OCI-LY1 (cell line): ENCODE measurements at regions not wholly inside any gene's neighbourhood (a gene's known extent, or its start where the extent isn't known, plus 50 kb on each side); places are given as distances from the start of the nearest gene placed in this dataset.

Experiments used
- H2AFZ ChIP-seq: fragments of 200-600 bp; sonication (generic), shearing (Covaris generic); 2 replicates; pipeline ENCODE4 v1.6.0; 2014; ENCODE audit warnings: antibody characterized with exemption, mild to moderate bottlenecking, low read length
- H3F3A ChIP-seq: fragments of 200-600 bp; sonication (generic), shearing (Covaris generic); 2 replicates; pipeline ENCODE4 v1.6.0; 2014; ENCODE audit warnings: mild to moderate bottlenecking, antibody characterized with exemption, low read length, moderate library complexity; ENCODE audit not compliant: insufficient read depth
- H3K27ac ChIP-seq: fragments of 200-600 bp; sonication (generic); 2 replicates; pipeline ENCODE4 v1.5.1; 2014; ENCODE audit warnings: low read length, mixed run types, mild to moderate bottlenecking, low read depth; ENCODE audit not compliant: poor library complexity, severe bottlenecking
- H3K27me3 ChIP-seq: fragments of 200-600 bp; sonication (generic); 2 replicates; pipeline ENCODE4 v1.6.0; 2014; ENCODE audit warnings: antibody characterized with exemption, mild to moderate bottlenecking, low read length, moderate library complexity; ENCODE audit not compliant: insufficient read depth
- H3K36me3 ChIP-seq: fragments of 200-600 bp; sonication (generic); 2 replicates; pipeline ENCODE4 v1.6.1; 2014; ENCODE audit warnings: mild to moderate bottlenecking, antibody characterized with exemption, low read length, moderate library complexity, mixed read lengths; ENCODE audit not compliant: insufficient read depth
- H3K4me1 ChIP-seq: fragments of 200-600 bp; sonication (generic); 2 replicates; pipeline ENCODE4 v1.5.1; 2014; ENCODE audit warnings: mild to moderate bottlenecking, low read length, moderate library complexity; ENCODE audit not compliant: insufficient read depth, severe bottlenecking
- H3K4me2 ChIP-seq: fragments of 200-600 bp; sonication (generic), shearing (Covaris generic); 2 replicates; pipeline ENCODE4 v1.6.1; 2014; ENCODE audit warnings: low read length
- H3K4me3 ChIP-seq: fragments of 200-600 bp; sonication (generic); 2 replicates; pipeline ENCODE4 v1.5.1; 2014; ENCODE audit warnings: low read length, low read depth, mild to moderate bottlenecking, mixed read lengths; ENCODE audit not compliant: poor library complexity, severe bottlenecking
- H3K79me2 ChIP-seq: fragments of 200-600 bp; shearing (Covaris generic); 2 replicates; pipeline ENCODE4 v1.6.1; 2016; ENCODE audit warnings: mixed run types, low read length, mixed read lengths; ENCODE audit not compliant: insufficient read depth
- H3K9ac ChIP-seq: fragments of 200-600 bp; sonication (generic), shearing (Covaris generic); 2 replicates; pipeline ENCODE4 v1.6.1; 2014; ENCODE audit warnings: mild to moderate bottlenecking, low read length, mixed read lengths
- H3K9me2 ChIP-seq: fragments of 200-600 bp; sonication (generic), shearing (Covaris generic); 2 replicates; pipeline ENCODE4 v1.6.1; 2014; ENCODE audit warnings: low read depth, mild to moderate bottlenecking, low read length, mixed read lengths
- H3K9me3 ChIP-seq: fragments of 200-600 bp; shearing (Covaris generic); 2 replicates; pipeline ENCODE4 v1.6.1; 2014; ENCODE audit warnings: low read length, mixed read lengths
- H4K20me1 ChIP-seq: fragments of 200-600 bp; sonication (generic), shearing (Covaris generic); 2 replicates; pipeline ENCODE4 v1.6.0; 2016; ENCODE audit warnings: mild to moderate bottlenecking, low read length; ENCODE audit not compliant: insufficient read depth
- CTCF ChIP-seq: fragments of 200-600 bp; sonication (generic), shearing (Covaris generic); IDR thresholded peaks from 2 replicates; pipeline ENCODE4 v1.5.1; 2017; ENCODE audit warnings: mild to moderate bottlenecking, antibody characterized with exemption, low read length, moderate library complexity, mixed read lengths
- EZH2 ChIP-seq: fragments of 200-600 bp; sonication (generic), shearing (Covaris generic); IDR thresholded peaks from 2 replicates; pipeline ENCODE4 v1.8.0; 2017; ENCODE audit warnings: borderline replicate concordance, mixed run types, mild to moderate bottlenecking, antibody characterized with exemption, low read length, moderate library complexity, mixed read lengths

DNA sequence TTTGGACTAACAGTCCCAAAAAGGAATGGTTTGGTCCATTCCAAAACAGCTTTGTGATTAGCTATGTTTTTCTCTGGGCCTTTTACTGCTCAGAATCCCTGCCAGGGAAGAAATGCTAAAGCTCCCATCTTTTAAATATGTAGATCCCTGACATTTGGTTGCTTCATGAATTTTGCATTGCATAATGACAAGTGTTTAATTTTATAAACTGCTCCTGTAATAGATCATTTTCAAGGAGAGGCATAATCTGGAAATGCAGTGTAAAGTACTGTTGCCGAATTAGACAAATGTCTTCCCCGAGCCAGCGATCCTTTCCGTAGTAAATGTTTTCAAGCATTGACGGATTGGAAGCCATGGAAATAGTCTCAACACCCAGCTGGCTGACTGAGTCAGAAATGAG is 291.3 kb upstream of the PRKD1 start:
- no peak overlapping the region for H3K9ac ChIP-seq
- H3K4me3 ChIP-seq = no peak overlapping the region
- H4K20me1 ChIP-seq = no peaks in the 10 kb centered on the region
- H3K27me3 ChIP-seq = no peaks in the 10 kb centered on the region
- no peaks in the 10 kb centered on the region for H3K9me3 ChIP-seq
- no peaks in the 10 kb centered on the region for H3K79me2 ChIP-seq
- H3K27ac ChIP-seq = no peak overlapping the region
- no peaks in the 10 kb centered on the region for H3K9me2 ChIP-seq
- H2AFZ ChIP-seq = no peak overlapping the region
- TF ChIP-seq EZH2 = no peak
- no peak for TF ChIP-seq CTCF
- H3K4me1 ChIP-seq = no peaks in the 10 kb centered on the region
- H3F3A ChIP-seq = no peaks in the 10 kb centered on the region
- no peak overlapping the region for H3K4me2 ChIP-seq
- no peaks in the 10 kb centered on the region for H3K36me3 ChIP-seq

DNA sequence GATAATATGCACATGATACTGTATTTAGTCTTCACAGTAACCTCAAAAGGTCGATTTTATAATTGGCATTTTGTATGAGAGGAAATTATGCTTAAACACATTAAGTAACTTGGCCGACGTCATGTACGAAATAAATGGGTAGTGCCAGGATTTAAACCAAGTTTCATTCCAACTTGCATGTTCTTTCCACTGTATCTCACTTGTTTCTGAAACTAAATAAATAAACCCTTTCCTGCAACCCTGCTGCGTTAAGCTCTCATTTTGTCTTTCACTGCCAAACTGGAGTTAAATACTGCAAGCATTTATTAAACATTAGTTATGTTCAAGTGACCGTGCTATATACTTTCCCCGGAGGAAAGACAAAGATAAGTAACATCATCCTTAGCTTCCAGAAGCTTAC is 293.9 kb upstream of the PRKD1 start:
- Histone ChIP-seq H3K4me3 (no peak overlapping the region), H3F3A (no peaks in the 10 kb centered on the region), H2AFZ (no peak overlapping the region), H3K27me3 (no peaks in the 10 kb centered on the region), H3K4me1 (no peaks in the 10 kb centered on the region), H3K9me3 (no peaks in the 10 kb centered on the region), H4K20me1 (no peaks in the 10 kb centered on the region), H3K9ac (no peak overlapping the region), H3K9me2 (no peaks in the 10 kb centered on the region), H3K4me2 (no peak overlapping the region), H3K27ac (no peak overlapping the region), H3K36me3 (no peaks in the 10 kb centered on the region), H3K79me2 (no peaks in the 10 kb centered on the region)
- TF ChIP-seq EZH2 = no peak
- TF ChIP-seq CTCF = no peak

- no peak overlapping the region for H3K4me2 ChIP-seq
- no peak overlapping the region for H3K27ac ChIP-seq
Measured at GRCh38 chr14:30223385-30223785, 295.7 kb upstream of the PRKD1 start.

More at GRCh38 chr14:30223385-30223785, 295.7 kb upstream of the PRKD1 start:
- Histone ChIP-seq H2AFZ (no peak overlapping the region), H3K9me2 (no peaks in the 10 kb centered on the region), H3F3A (no peaks in the 10 kb centered on the region), H3K27me3 (no peaks in the 10 kb centered on the region), H3K4me3 (no peak overlapping the region), H3K36me3 (no peaks in the 10 kb centered on the region), H4K20me1 (no peaks in the 10 kb centered on the region), H3K9ac (no peak overlapping the region), H3K4me1 (no peaks in the 10 kb centered on the region), H3K79me2 (no peaks in the 10 kb centered on the region), H3K9me3 (no peaks in the 10 kb centered on the region)
- TF ChIP-seq CTCF (no peak), EZH2 (no peak)
